ENCODE measurements at regions not wholly inside any gene's neighbourhood (a gene's known extent, or its start where the extent isn't known, plus 50 kb on each side); places are given as distances from the start of the nearest gene placed in this dataset.

- Histone ChIP-seq H3K27ac (no peak overlapping the region), H3K27me3 (replicated peaks; ENCODE audit: insufficient read depth) (no peaks in the 10 kb centered on the region), H3K4me3 (no peak overlapping the region), H3K9me3 (no peaks in the 10 kb centered on the region), H3K36me3 (no peaks in the 10 kb centered on the region), H3K4me1 (ENCODE audit: control insufficient read depth in 1 of 2, low read depth in 2 of 2) (peaks cover 0 to 6% of the 10 kb centered on the region in 2 donors)
- no peak for ATAC-seq (ENCODE audit: insufficient number of reproducible peaks, low FRiP score, low read depth)
- no peak for TF ChIP-seq CTCF (IDR thresholded peaks at IDR 0.05)
- no peak for DNase-seq (ENCODE audit: low spot score)
These were observed 332.7 kb downstream of the MID1IP1 start for GRCh38 chrX:39133971-39134370.

GRCh38 chrX:39137363-39137954 is 336.2 kb downstream of the MID1IP1 start:
- Histone ChIP-seq H3K36me3 (no peaks in the 10 kb centered on the region), H3K27me3 (replicated peaks; ENCODE audit: insufficient read depth) (no peaks in the 10 kb centered on the region), H3K4me1 (ENCODE audit: control insufficient read depth in 1 of 2, low read depth in 2 of 2) (peaks cover 0 to 6% of the 10 kb centered on the region in 2 donors), H3K9me3 (no peaks in the 10 kb centered on the region), H3K4me3 (no peak overlapping the region), H3K27ac (no peak overlapping the region)
- no peak for DNase-seq (ENCODE audit: low spot score)
- no peak for ATAC-seq (ENCODE audit: insufficient number of reproducible peaks, low FRiP score, low read depth)
- TF ChIP-seq CTCF (IDR thresholded peaks at IDR 0.05) = no peak

GRCh38 chrX:39140581-39140980 is 339.3 kb downstream of the MID1IP1 start:
- H3K27me3 ChIP-seq (replicated peaks; ENCODE audit: insufficient read depth) = no peaks in the 10 kb centered on the region
- no peak overlapping the region for H3K4me3 ChIP-seq
- DNase-seq (ENCODE audit: low spot score) (no peak), ATAC-seq (ENCODE audit: insufficient number of reproducible peaks, low FRiP score, low read depth) (no peak)
- TF ChIP-seq CTCF (IDR thresholded peaks at IDR 0.05) = no peak
- no peaks in the 10 kb centered on the region for H3K36me3 ChIP-seq
- H3K4me1 ChIP-seq (ENCODE audit: control insufficient read depth in 1 of 2, low read depth in 2 of 2) = peaks cover 0 to 6% of the 10 kb centered on the region in 2 donors
- no peak overlapping the region for H3K27ac ChIP-seq
- H3K9me3 ChIP-seq = no peaks in the 10 kb centered on the region

GRCh38 chrX:39144323-39144722 is 343.1 kb downstream of the MID1IP1 start:
- no peak for TF ChIP-seq CTCF (IDR thresholded peaks at IDR 0.05)
- H3K27ac ChIP-seq = no peak overlapping the region
- no peaks in the 10 kb centered on the region for H3K4me1 ChIP-seq (ENCODE audit: control insufficient read depth in 1 of 2, low read depth in 2 of 2)
- DNase-seq (ENCODE audit: low spot score) (no peak), ATAC-seq (ENCODE audit: insufficient number of reproducible peaks, low FRiP score, low read depth) (no peak)
- H3K4me3 ChIP-seq = no peak overlapping the region
- no peaks in the 10 kb centered on the region for H3K9me3 ChIP-seq
- no peaks in the 10 kb centered on the region for H3K27me3 ChIP-seq (replicated peaks; ENCODE audit: insufficient read depth)
- H3K36me3 ChIP-seq = no peaks in the 10 kb centered on the region

- Histone ChIP-seq H3K27me3 (replicated peaks; ENCODE audit: insufficient read depth) (no peaks in the 10 kb centered on the region), H3K9me3 (no peaks in the 10 kb centered on the region), H3K27ac (no peak overlapping the region), H3K4me3 (no peak overlapping the region), H3K36me3 (no peaks in the 10 kb centered on the region), H3K4me1 (ENCODE audit: control insufficient read depth in 1 of 2, low read depth in 2 of 2) (no peaks in the 10 kb centered on the region)
- no peak for TF ChIP-seq CTCF (IDR thresholded peaks at IDR 0.05)
- no peak for ATAC-seq (ENCODE audit: insufficient number of reproducible peaks, low FRiP score, low read depth)
- no peak for DNase-seq (ENCODE audit: low spot score)
These were observed 343.7 kb downstream of the MID1IP1 start for GRCh38 chrX:39144956-39145355.
